ENCODE measurements at regions not wholly inside any gene's neighbourhood (a gene's known extent, or its start where the extent isn't known, plus 50 kb on each side); places are given as distances from the start of the nearest gene placed in this dataset.

- intact Hi-C loops (cut with DNase I): no loop called here
- Histone ChIP-seq H3K27me3 (no peaks in the 10 kb centered on the region), H3K27ac (no peak overlapping the region), H3K4me3 (no peak overlapping the region), H3K4me1 (no peaks in the 10 kb centered on the region), H3K9me3 (no peaks in the 10 kb centered on the region), H3K36me3 (no peaks in the 10 kb centered on the region)
- no peak for DNase-seq (ENCODE audit: extremely low spot score in 2 of 2)
- TF ChIP-seq, protein P1, sequence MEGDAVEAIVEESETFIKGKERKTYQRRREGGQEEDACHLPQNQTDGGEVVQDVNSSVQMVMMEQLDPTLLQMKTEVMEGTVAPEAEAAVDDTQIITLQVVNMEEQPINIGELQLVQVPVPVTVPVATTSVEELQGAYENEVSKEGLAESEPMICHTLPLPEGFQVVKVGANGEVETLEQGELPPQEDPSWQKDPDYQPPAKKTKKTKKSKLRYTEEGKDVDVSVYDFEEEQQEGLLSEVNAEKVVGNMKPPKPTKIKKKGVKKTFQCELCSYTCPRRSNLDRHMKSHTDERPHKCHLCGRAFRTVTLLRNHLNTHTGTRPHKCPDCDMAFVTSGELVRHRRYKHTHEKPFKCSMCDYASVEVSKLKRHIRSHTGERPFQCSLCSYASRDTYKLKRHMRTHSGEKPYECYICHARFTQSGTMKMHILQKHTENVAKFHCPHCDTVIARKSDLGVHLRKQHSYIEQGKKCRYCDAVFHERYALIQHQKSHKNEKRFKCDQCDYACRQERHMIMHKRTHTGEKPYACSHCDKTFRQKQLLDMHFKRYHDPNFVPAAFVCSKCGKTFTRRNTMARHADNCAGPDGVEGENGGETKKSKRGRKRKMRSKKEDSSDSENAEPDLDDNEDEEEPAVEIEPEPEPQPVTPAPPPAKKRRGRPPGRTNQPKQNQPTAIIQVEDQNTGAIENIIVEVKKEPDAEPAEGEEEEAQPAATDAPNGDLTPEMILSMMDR (IDR thresholded peaks at IDR 0.05): no peak
- TF ChIP-seq POLR2A (IDR thresholded peaks at IDR 0.05): no peak
These were observed 378.2 kb upstream of the PBX1 start for GRCh38 chr1:164180824-164181223.

DNA sequence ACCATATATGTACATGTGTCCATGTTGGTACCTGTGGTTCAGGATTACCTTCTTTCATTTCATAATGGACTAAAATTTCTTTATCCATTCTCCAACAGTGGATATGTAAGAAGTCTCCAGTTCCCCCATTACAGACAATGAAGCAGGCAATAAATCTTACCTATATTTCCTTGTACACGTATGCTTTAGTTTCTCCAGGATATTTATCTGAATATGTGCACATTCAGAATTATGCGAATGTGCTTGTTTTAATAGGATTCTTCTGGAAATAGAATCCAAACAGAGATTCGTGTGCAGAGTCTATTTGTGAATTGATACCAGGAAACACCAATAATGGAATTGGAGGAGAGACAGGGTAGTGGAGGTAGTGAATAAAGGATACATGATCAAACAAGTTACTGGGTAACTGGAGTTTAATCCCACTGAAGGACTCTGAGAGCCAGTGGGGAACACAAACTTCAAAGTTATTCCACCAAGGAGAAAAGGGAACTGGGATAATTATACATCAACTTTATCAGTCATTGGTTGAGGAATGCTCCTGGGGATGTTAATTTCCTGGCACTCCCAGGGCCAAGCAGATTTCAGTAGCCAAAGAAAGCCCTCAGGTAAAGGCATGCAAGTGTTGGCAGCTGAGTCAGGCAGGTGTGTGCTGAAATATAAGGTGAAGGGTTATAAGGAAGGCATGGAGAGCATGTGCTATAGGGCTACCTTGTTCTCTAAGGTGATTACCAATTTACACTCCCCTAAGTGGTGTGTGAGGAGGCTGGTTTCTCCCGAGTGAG is 374.9 kb upstream of the PBX1 start:
- Histone ChIP-seq H3K36me3 (no peaks in the 10 kb centered on the region), H3K9me3 (no peaks in the 10 kb centered on the region), H3K4me1 (no peaks in the 10 kb centered on the region), H3K27ac (no peak overlapping the region), H3K4me3 (no peak overlapping the region), H3K27me3 (no peaks in the 10 kb centered on the region)
- intact Hi-C loops (cut with DNase I): no loop called here
- DNase-seq (ENCODE audit: extremely low spot score in 2 of 2): no peak
- no peak for TF ChIP-seq POLR2A (IDR thresholded peaks at IDR 0.05)

DNA sequence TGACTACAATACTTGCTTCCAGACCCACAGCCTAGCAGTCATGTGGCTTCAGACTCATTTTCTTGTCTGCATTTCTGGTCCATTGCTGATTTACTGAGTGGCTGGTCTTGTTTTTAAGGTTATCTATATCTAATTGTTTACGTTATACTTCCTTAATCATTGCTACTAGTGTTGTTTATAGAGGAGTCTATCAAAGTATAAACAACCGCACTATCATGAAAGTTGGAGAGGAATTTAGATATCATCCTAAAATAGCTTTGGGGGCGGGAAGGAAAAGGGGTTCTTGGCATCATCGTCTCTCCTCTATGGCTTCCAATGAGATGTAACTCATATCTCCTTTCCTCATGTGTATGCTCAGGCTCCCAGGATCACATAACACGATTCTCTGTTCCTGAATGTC is 372.1 kb upstream of the PBX1 start:
- intact Hi-C loops (cut with DNase I): no loop called here
- no peak overlapping the region for H3K4me3 ChIP-seq
- DNase-seq (ENCODE audit: extremely low spot score in 2 of 2): no peak
- no peaks in the 10 kb centered on the region for H3K9me3 ChIP-seq
- TF ChIP-seq POLR2A (IDR thresholded peaks at IDR 0.05) (no peak), POLR2AphosphoS5 (IDR thresholded peaks at IDR 0.05; ENCODE audit: insufficient read depth in 1 of 2, low read depth in 1 of 2) (no peak)
- TF ChIP-seq, protein P1 (IDR thresholded peaks at IDR 0.05): no peak
- H3K36me3 ChIP-seq: no peaks in the 10 kb centered on the region
- H3K4me1 ChIP-seq: no peaks in the 10 kb centered on the region
- no peaks in the 10 kb centered on the region for H3K27me3 ChIP-seq
- no peak overlapping the region for H3K27ac ChIP-seq

DNA sequence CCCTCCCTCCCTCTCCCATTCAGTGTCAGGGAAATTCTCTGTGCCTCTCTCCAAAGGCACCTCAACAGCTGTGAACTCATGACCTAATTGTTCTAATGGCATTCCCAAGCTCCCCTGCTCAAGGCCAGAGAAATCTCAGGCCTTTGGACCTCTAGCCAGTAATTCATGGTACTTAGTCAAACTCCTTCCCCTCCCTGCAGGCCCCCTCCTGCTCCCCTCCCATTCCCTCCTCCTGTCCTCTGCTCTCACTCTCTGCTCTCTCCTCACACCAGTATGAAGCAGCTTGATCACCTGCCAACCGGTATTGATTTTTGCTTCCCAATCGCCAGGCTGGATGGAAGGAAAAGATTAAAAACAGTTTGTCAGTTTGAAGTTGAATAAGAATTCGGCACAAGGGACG is 370.5 kb upstream of the PBX1 start:
- H3K36me3 ChIP-seq: no peaks in the 10 kb centered on the region
- TF ChIP-seq, protein P1 (IDR thresholded peaks at IDR 0.05): no peak
- TF ChIP-seq POLR2A (IDR thresholded peaks at IDR 0.05) (no peak), POLR2AphosphoS5 (IDR thresholded peaks at IDR 0.05; ENCODE audit: insufficient read depth in 1 of 2, low read depth in 1 of 2) (no peak)
- H3K27ac ChIP-seq: no peak overlapping the region
- H3K4me3 ChIP-seq: no peak overlapping the region
- H3K9me3 ChIP-seq: no peaks in the 10 kb centered on the region
- intact Hi-C loops (cut with DNase I): no loop called here
- DNase-seq (ENCODE audit: extremely low spot score in 2 of 2): no peak
- no peaks in the 10 kb centered on the region for H3K27me3 ChIP-seq
- no peaks in the 10 kb centered on the region for H3K4me1 ChIP-seq

GRCh38 chr1:164191191-164191590 is 367.8 kb upstream of the PBX1 start:
- Histone ChIP-seq H3K36me3 (no peaks in the 10 kb centered on the region), H3K27me3 (no peaks in the 10 kb centered on the region), H3K27ac (no peak overlapping the region), H3K4me3 (no peak overlapping the region), H3K4me1 (no peaks in the 10 kb centered on the region), H3K9me3 (no peaks in the 10 kb centered on the region)
- TF ChIP-seq POLR2AphosphoS5 (IDR thresholded peaks at IDR 0.05; ENCODE audit: insufficient read depth in 1 of 2, low read depth in 1 of 2): no peak
- DNase-seq (ENCODE audit: extremely low spot score in 2 of 2): no peak
- intact Hi-C loops (cut with DNase I): no loop called here

DNA sequence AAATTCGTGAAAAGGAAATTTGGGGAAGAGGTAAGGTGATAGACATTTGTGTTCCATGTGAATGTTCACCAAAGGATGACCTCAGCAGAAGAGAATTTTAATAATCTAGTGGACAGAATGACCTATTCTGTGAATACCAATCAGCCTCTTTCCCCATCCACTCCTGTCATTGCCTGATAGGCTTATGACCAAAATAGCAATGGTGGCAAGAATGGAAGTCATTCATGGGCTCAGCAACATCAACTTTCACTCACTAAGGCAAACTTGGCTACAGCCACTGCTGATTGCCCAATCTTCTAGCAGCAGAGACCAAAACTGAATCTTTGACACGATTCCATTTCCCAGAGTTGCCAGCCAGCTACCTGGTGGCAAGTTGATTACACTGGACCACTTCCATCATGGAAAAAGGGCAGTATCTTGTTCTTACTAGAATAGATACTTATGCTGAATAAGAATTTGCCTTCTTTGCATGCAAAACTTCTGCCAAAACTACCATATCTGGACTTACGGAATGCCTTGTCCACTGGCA is 348.7 kb upstream of the PBX1 start:
- no peak for TF ChIP-seq POLR2AphosphoS5 (IDR thresholded peaks at IDR 0.05; ENCODE audit: insufficient read depth in 1 of 2, low read depth in 1 of 2)
- TF ChIP-seq, protein P1 (IDR thresholded peaks at IDR 0.05): no peak
- no peak for TF ChIP-seq POLR2A (IDR thresholded peaks at IDR 0.05)
- Histone ChIP-seq H3K4me3 (no peak overlapping the region), H3K27me3 (no peaks in the 10 kb centered on the region), H3K36me3 (no peaks in the 10 kb centered on the region), H3K9me3 (no peaks in the 10 kb centered on the region), H3K4me1 (no peaks in the 10 kb centered on the region), H3K27ac (no peak overlapping the region)
- no peak for DNase-seq (ENCODE audit: extremely low spot score in 2 of 2)
- intact Hi-C loops (cut with DNase I): no loop called here
